ENCODE measurements at regions not wholly inside any gene's neighbourhood (a gene's known extent, or its start where the extent isn't known, plus 50 kb on each side); places are given as distances from the start of the nearest gene placed in this dataset.

GRCh38 chr3:1527786-1528185 lies 435.0 kb downstream of the CNTN6 start:
- no peak for TF ChIP-seq NFIC (IDR thresholded peaks at IDR 0.05; ENCODE audit: borderline replicate concordance)
- TF ChIP-seq POLR2AphosphoS5 (IDR thresholded peaks at IDR 0.05; ENCODE audit: low read depth, low read length), result no peak
- no peak for TF ChIP-seq CTCF (IDR thresholded peaks at IDR 0.05)
- peak; percentile 90 for TF ChIP-seq FOXJ3 (CRISPR knock-in tag; IDR thresholded peaks at IDR 0.05)
